ENCODE measurements at regions not wholly inside any gene's neighbourhood (a gene's known extent, or its start where the extent isn't known, plus 50 kb on each side); places are given as distances from the start of the nearest gene placed in this dataset.

DNA sequence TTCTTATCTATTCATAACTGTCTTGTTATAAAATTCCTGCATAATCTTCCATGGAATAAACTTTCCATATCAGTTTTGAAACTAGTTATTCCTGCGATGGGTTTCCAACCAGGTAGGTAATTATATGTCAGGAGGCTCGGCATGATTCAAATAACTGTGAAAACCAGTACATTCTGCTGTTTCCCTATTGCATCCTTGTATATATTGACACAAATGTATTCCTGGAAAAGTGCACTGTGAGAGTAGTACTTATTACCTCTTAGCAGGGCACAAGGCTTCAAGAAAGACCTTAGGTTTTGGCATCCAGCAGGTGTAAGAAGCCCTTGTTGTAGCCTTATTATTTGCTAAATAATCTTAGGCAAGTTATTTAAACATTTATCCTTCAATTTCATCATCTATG is 1131.3 kb upstream of the ATXN8OS start:
- TF ChIP-seq, protein P1, sequence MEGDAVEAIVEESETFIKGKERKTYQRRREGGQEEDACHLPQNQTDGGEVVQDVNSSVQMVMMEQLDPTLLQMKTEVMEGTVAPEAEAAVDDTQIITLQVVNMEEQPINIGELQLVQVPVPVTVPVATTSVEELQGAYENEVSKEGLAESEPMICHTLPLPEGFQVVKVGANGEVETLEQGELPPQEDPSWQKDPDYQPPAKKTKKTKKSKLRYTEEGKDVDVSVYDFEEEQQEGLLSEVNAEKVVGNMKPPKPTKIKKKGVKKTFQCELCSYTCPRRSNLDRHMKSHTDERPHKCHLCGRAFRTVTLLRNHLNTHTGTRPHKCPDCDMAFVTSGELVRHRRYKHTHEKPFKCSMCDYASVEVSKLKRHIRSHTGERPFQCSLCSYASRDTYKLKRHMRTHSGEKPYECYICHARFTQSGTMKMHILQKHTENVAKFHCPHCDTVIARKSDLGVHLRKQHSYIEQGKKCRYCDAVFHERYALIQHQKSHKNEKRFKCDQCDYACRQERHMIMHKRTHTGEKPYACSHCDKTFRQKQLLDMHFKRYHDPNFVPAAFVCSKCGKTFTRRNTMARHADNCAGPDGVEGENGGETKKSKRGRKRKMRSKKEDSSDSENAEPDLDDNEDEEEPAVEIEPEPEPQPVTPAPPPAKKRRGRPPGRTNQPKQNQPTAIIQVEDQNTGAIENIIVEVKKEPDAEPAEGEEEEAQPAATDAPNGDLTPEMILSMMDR (conservative IDR thresholded peaks at IDR 0.05; ENCODE audit: low read depth, low read length) = no peak
- no peak for TF ChIP-seq EZH2 (IDR thresholded peaks at IDR 0.05; ENCODE audit: borderline replicate concordance, low read depth, low read length, poor library complexity, severe bottlenecking)

Data from A673 (cell line).